HFFc6 (cell line): ENCODE measurements at regions not wholly inside any gene's neighbourhood (a gene's known extent, or its start where the extent isn't known, plus 50 kb on each side); places are given as distances from the start of the nearest gene placed in this dataset.

Source experiments
- DNase-seq: peaks from one replicate; pipeline ENCODE4 v3.0.0-alpha.2; 2018
- H3K27ac Mint-ChIP-seq: 2 replicates; pipeline ENCODE4 v1.8.0; 2020; ENCODE audit warnings: mild to moderate bottlenecking, mixed read lengths
- H3K27me3 Mint-ChIP-seq: 2 replicates; pipeline ENCODE4 v1.8.0; 2021; ENCODE audit warnings: mild to moderate bottlenecking, moderate library complexity, mixed read lengths; ENCODE audit not compliant: insufficient read depth
- H3K36me3 Mint-ChIP-seq: 2 replicates; pipeline ENCODE4 v1.8.0; 2021; ENCODE audit warnings: low read depth, mixed read lengths
- H3K4me1 Mint-ChIP-seq: 2 replicates; pipeline ENCODE4 v1.8.0; 2020; ENCODE audit warnings: low read depth, mixed read lengths
- H3K4me3 Mint-ChIP-seq: 2 replicates; pipeline ENCODE4 v1.8.0; 2020; ENCODE audit warnings: mild to moderate bottlenecking, moderate library complexity, mixed read lengths
- H3K9me3 Mint-ChIP-seq: 2 replicates; pipeline ENCODE4 v1.8.0; 2020; ENCODE audit warnings: mild to moderate bottlenecking, mixed read lengths
- TF ChIP-seq, protein P1 (sequence below): fragments of 200-600 bp; sonication (generic); IDR thresholded peaks from 2 replicates; pipeline ENCODE4 v1.5.0; 2021; ENCODE audit warnings: antibody characterized with exemption, mild to moderate bottlenecking

DNA sequence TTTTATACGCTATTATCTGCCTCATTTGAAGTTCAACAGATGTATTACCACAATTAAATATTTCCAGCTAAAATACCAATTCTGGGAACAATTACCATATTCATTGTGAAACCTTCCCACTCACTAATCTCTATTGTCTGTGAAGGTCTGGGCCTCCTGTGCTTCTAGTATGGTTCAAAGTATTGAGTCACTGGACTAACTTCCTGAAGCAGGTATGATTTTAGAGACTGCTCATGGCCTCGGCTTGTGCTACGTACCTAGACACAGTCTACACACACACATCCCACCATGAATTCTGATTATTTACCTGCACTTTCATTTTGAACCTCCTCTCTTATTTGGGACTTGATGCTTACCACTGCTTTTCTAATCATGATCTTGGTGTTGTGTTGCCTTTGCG, 180.7 kb upstream of the EPHA4 start:
- no peaks in the 10 kb centered on the region for H3K36me3 Mint-ChIP-seq
- no peaks in the 10 kb centered on the region; the same call in 1 of the 2 replicates for H3K27me3 Mint-ChIP-seq
- no peaks in the 10 kb centered on the region for H3K4me1 Mint-ChIP-seq
- no peak overlapping the region for H3K27ac Mint-ChIP-seq
- H3K9me3 Mint-ChIP-seq, result peaks cover 28% of the 10 kb centered on the region
- H3K4me3 Mint-ChIP-seq, result no peak overlapping the region
- TF ChIP-seq, protein P1, sequence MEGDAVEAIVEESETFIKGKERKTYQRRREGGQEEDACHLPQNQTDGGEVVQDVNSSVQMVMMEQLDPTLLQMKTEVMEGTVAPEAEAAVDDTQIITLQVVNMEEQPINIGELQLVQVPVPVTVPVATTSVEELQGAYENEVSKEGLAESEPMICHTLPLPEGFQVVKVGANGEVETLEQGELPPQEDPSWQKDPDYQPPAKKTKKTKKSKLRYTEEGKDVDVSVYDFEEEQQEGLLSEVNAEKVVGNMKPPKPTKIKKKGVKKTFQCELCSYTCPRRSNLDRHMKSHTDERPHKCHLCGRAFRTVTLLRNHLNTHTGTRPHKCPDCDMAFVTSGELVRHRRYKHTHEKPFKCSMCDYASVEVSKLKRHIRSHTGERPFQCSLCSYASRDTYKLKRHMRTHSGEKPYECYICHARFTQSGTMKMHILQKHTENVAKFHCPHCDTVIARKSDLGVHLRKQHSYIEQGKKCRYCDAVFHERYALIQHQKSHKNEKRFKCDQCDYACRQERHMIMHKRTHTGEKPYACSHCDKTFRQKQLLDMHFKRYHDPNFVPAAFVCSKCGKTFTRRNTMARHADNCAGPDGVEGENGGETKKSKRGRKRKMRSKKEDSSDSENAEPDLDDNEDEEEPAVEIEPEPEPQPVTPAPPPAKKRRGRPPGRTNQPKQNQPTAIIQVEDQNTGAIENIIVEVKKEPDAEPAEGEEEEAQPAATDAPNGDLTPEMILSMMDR, result no peak
- DNase-seq, result no peak

DNA sequence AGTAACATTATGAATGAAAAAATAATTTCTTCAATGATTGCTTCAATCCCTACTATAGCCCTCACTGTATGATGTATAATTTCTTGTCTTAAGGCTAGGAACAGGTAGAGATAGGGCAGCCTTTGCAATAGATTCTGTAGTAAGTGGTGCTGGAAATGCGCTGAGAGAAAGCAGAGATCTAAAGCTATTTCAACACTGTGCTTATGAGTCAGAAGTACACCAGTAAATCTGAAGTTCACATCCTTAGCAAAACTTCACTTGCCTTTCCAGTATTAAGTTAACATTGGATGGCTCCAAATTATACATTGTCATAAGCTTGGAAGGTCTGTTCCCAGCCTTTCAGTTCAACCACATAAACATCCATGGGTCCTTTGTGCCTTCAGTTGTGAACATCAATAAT, 178.2 kb upstream of the EPHA4 start:
- no peak for DNase-seq
- Mint-ChIP-seq H3K4me1 (no peaks in the 10 kb centered on the region), H3K9me3 (peaks cover 34% of the 10 kb centered on the region), H3K36me3 (no peaks in the 10 kb centered on the region; the same call in 1 of the 2 replicates), H3K4me3 (no peak overlapping the region), H3K27me3 (no peaks in the 10 kb centered on the region), H3K27ac (no peak overlapping the region)
- TF ChIP-seq, protein P1, result no peak

DNA sequence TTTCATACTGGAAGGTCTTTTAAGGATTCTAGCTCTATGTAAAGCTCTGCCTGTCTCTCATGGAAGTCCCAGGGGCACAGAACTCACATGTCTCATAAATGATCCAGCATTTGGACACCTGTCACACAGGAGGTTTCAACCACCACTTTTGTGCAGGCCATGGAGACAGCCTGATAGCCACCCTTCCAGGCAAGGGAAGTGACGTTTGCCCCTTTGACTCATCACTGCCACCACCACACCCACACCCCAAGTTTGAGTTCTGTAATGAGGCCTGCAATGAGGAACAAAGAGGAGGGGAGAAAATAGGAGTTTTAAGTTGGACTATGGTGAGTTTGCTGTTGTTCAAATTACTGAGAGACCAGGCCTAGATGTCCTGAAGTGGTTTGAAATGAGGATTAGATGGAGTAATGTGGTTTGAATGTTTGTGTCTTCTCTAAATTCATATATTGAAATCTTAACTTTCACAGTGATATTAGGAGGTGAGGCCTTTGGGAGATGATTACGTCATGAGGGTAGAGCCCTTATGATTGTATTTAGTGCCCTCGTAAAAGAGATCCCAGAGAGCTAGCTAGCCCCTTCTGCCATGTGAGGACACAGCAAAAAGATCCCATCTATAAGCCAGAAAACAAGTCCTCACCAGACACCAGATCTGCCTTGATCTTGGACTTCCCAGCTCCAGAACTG, 175.3 kb upstream of the EPHA4 start:
- no peaks in the 10 kb centered on the region; the same call in 1 of the 2 replicates for H3K36me3 Mint-ChIP-seq
- H3K27me3 Mint-ChIP-seq, result no peaks in the 10 kb centered on the region
- H3K27ac Mint-ChIP-seq, result no peak overlapping the region
- H3K4me3 Mint-ChIP-seq, result no peak overlapping the region
- TF ChIP-seq, protein P1, result no peak
- peaks cover 44% of the 10 kb centered on the region for H3K9me3 Mint-ChIP-seq
- no peaks in the 10 kb centered on the region for H3K4me1 Mint-ChIP-seq
- DNase-seq, result no peak

DNA sequence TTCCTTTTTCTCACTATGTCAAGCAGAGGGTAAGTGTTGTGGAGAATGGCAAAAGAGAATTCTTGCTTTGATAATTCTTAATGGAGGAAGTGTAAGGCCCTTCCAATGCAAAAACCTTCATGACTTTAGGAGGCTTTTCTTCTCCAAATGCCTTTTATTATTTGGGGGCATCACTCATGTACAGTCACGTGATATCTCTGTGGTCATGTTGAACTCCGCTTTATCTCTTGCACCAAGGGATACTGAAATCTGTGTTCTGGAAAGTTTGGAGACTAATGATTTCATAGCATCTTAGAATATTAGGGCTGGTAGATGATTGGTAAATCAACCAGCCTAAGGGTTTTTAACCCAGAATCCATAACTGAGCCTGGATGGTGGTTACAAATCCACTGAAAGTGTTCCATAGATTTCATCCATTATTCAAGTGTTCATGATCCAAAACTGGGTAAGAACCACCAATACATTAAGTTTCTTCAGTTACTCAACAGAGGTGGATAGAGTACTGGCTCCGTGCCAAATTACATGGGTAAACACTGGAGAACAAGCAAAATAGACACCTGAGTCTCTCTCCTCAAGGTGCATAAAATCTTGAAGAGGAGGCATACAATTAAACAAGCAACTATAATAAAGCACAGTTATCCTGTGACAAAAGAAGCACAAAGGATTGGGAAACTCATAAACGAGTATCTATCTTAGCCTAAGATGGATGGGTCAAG, 169.6 kb upstream of the EPHA4 start:
- no peaks in the 10 kb centered on the region for H3K4me1 Mint-ChIP-seq
- no peak overlapping the region for H3K27ac Mint-ChIP-seq
- DNase-seq, result no peak
- H3K9me3 Mint-ChIP-seq, result peaks cover 50% of the 10 kb centered on the region
- H3K36me3 Mint-ChIP-seq, result peaks cover 4% of the 10 kb centered on the region; the same call in 1 of the 2 replicates
- H3K4me3 Mint-ChIP-seq, result no peak overlapping the region
- TF ChIP-seq, protein P1, result no peak
- H3K27me3 Mint-ChIP-seq, result no peaks in the 10 kb centered on the region

DNA sequence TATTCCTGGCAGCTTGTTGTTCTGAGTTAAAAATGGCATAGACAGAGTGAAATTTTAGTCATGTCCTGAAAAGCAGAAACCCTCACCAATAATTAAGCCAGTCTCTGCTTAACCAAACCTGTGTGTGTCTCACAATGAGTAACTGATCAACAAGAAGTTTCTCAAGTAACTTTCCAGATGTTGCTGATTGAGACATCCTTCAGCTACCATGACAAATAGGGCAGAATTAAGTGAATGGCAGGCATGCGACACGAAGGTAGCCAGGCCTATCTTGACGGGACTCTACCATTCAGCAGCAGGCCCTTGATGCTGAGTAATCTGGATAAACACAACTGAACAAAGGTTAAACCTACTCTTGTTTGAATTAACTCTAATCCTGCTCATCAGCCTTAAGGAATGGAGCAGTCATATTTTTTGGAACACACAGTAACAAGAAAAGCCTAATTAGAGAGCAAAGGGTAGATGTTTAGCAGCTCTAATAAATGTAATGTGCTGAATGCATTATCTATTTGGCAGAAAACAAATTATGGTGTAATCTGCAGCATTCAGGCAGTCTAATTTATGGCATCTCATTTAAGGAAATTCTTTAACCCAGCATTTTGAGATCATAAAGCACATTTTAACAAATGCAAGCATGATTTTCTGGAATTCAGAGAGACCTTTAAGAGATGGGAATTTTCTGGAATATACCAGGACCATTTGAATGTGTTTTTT, 159.5 kb upstream of the EPHA4 start:
- Mint-ChIP-seq H3K4me1 (no peaks in the 10 kb centered on the region), H3K27me3 (no peaks in the 10 kb centered on the region), H3K4me3 (no peak overlapping the region)

More for the DNA sequence above, 159.5 kb upstream of the EPHA4 start:
- Mint-ChIP-seq H3K36me3 (no peaks in the 10 kb centered on the region), H3K27ac (no peak overlapping the region), H3K9me3 (peaks cover 11% of the 10 kb centered on the region)
- DNase-seq, result no peak
- TF ChIP-seq, protein P1, result no peak
